K562 (cell line): ENCODE measurements at regions not wholly inside any gene's neighbourhood (a gene's known extent, or its start where the extent isn't known, plus 50 kb on each side); places are given as distances from the start of the nearest gene placed in this dataset.

Source experiments
- ATAC-seq: fragments of 200-7000 bp; cut with Tn5 transposase; 3 replicates; pipeline ENCODE4 v1.9.1; 2020; ENCODE audit warnings: moderate library complexity
- BruUV-seq: library from RNA; stranded (reverse); fragments of 400-500 nt; replicated peaks from 2 replicates; lab custom pipeline; 2021; lab: Mats Ljungman, UMichigan
- CTCF ChIA-PET: fragments of 300-600 bp; formaldehyde crosslinking; extraction: SDS; loops from one replicate; lab custom pipeline; 2021; ENCODE audit warnings: low intra/inter-chr PET ratio; lab: Yijun Ruan, JAX
- POLR2A ChIA-PET: fragments of 300-600, 350-650 bp; sonication (Branson Sonifier 250); formaldehyde crosslinking; extraction: SDS; loops from one replicate; lab custom pipeline; 2021; ENCODE audit warnings: antibody characterized with exemption, inconsistent platforms; lab: Yijun Ruan, JAX
- DNase-seq, 4 experiments: peaks; one replicate each; pipeline versions ENCODE4 v3.0.0 to v3.0.0-alpha.2; 2011 to 2018; ENCODE audit warnings: low spot score in 3 of 4, mixed read lengths in 3 of 4; ENCODE audit errors: extremely low read depth in 1 of 4
- FAIRE-seq: peaks from 2 replicates; lab custom pipeline; 2011; peaks lifted over from hg19 to GRCh38; lab: Jason Lieb, UNC
- H2AFZ ChIP-seq: 2 replicates; pipeline ENCODE4 v1.6.0; 2011; ENCODE audit warnings: low read depth, low read length, control low read depth, inconsistent platforms
- H3K27ac ChIP-seq: fragments of 200-600 bp; 3 replicates; pipeline ENCODE4 v1.8.0; 2011; ENCODE audit warnings: low read depth, mild to moderate bottlenecking, control low read depth, inconsistent platforms, low read length, moderate library complexity, mixed read lengths; ENCODE audit errors: extremely low read depth
- H3K27me3 ChIP-seq, 2 experiments: fragments of 300-600 bp in 1 of 2; 2 replicates in 1 of 2; 3 replicates in 1 of 2; pipeline versions ENCODE4 v1.6.0 to v1.8.0; 2011; ENCODE audit warnings: inconsistent platforms in 2 of 2, low read length in 2 of 2, mild to moderate bottlenecking in 1 of 2, mixed read lengths in 1 of 2, moderate library complexity in 1 of 2; ENCODE audit not compliant: control insufficient read depth in 2 of 2, insufficient read depth in 2 of 2
- H3K36me3 ChIP-seq: fragments of 300-600 bp; 3 replicates; pipeline ENCODE4 v1.8.0; 2011; ENCODE audit warnings: mild to moderate bottlenecking, low read length, inconsistent platforms; ENCODE audit not compliant: control insufficient read depth, insufficient read depth
- H3K4me1 ChIP-seq, 2 experiments: fragments of 200-600 bp in 1 of 2; replicated peaks in 1 of 2; 2 replicates in 1 of 2; 3 replicates in 1 of 2; pipeline versions ENCODE4 v1.5.1 to v1.8.0; 2011; ENCODE audit warnings: inconsistent platforms in 2 of 2, low read length in 2 of 2, mild to moderate bottlenecking in 1 of 2, mixed read lengths in 1 of 2, moderate library complexity in 1 of 2; ENCODE audit not compliant: control insufficient read depth in 2 of 2, insufficient read depth in 2 of 2
- H3K4me2 ChIP-seq: 2 replicates; pipeline ENCODE4 v1.6.1; 2011; ENCODE audit warnings: low read length, control low read depth, inconsistent platforms, mixed read lengths; ENCODE audit not compliant: insufficient read depth
- H3K4me3 ChIP-seq: fragments of 200-600 bp; sonication (generic), shearing (Covaris generic); 2 replicates; pipeline ENCODE4 v1.5.1; 2016; ENCODE audit warnings: control low read depth, inconsistent platforms
- H3K79me2 ChIP-seq: fragments of 200-600 bp; 3 replicates; pipeline ENCODE4 v1.8.0; 2011; ENCODE audit warnings: low read length, inconsistent platforms; ENCODE audit not compliant: control insufficient read depth, insufficient read depth
- H3K9ac ChIP-seq, 2 experiments: 2 replicates each; pipeline versions ENCODE4 v1.6.0 to v1.6.1; 2011; ENCODE audit warnings: low read depth in 2 of 2, low read length in 2 of 2, control low read depth in 1 of 2, inconsistent platforms in 1 of 2, mild to moderate bottlenecking in 1 of 2, mixed read lengths in 1 of 2; ENCODE audit not compliant: insufficient read depth in 1 of 2
- H3K9me1 ChIP-seq: one replicate; pipeline ENCODE4 v1.6.0; 2011; ENCODE audit warnings: inconsistent platforms, mild to moderate bottlenecking, low read length, moderate library complexity; ENCODE audit not compliant: control insufficient read depth, insufficient read depth
- H3K9me3 ChIP-seq: replicated peaks from 2 replicates; pipeline ENCODE4 v1.5.1; 2011; ENCODE audit warnings: low read depth, low read length, inconsistent platforms; ENCODE audit not compliant: control insufficient read depth, insufficient read depth
- H4K20me1 ChIP-seq: replicated peaks from 2 replicates; pipeline ENCODE4 v1.6.1; 2011; ENCODE audit warnings: low read length, inconsistent platforms, mixed read lengths; ENCODE audit not compliant: control insufficient read depth, insufficient read depth
- SMAD2 ChIP-seq: fragments of 150-350 bp; IDR thresholded peaks from 2 replicates; pipeline ENCODE4 v1.6.1; 2014; ENCODE audit warnings: low read depth, mild to moderate bottlenecking, low read length
- TBP ChIP-seq: optimal IDR thresholded peaks from 2 replicates; pipeline ENCODE3; 2011; ENCODE audit warnings: low read depth, low read length, improper control_type of control experiment
- WGBS: fragments of 100-300 bp; shearing (Covaris generic); methylation state at CpG from one replicate; pipeline ENCODE4 v1.1.6; 2016; ENCODE audit warnings: low coverage, mixed read lengths; ENCODE audit not compliant: insufficient coverage; ENCODE audit errors: missing lambda C conversion rate; 5-methylcytosine and 5-hydroxymethylcytosine counted together
- in situ Hi-C: fragments of 300-500 bp; cut with MboI; formaldehyde crosslinking; loops from 4 replicates; pipeline ENCODE4 v1.15.0; 2018; ENCODE audit warnings: inconsistent platforms, mixed read lengths
- intact Hi-C: fragments of 100-400 bp; cut with micrococcal nuclease; formaldehyde crosslinking; loops from 2 replicates; pipeline ENCODE4 v1.14.2; 2022
- TF ChIP-seq, protein P1 (sequence below), 2 experiments: fragments of 150-350 bp in 1 of 2; IDR thresholded peaks; 2 replicates each; pipeline ENCODE4 v1.6.1; 2012 to 2016; ENCODE audit warnings: low read depth in 2 of 2, low read length in 2 of 2, mild to moderate bottlenecking in 1 of 2, moderate library complexity in 1 of 2

DNA sequence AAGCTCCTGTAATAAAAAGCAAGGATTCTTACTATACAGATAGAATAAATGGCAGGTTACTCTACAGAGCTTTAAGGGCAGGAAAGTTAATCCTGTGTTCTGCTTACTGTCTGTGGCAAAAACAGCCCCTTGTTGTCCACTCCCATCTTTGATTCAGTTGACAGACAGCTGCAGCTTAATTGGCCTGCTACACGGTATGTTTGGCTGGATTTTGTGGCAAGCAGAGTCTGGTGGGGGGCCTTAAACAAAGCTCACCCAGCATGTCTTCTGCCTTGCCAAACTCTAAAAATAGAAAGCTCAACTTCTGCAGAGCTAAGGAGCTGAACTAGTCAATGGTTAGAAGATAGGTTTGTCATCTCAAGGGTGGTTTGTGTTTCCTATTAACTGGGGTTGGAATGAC is 407.2 kb downstream of the HLX start:
- intact Hi-C loops (no loop called here), in situ Hi-C loops (no loop called here)
- ChIA-PET CTCF (no interaction called here), POLR2A (no interaction called here)
- no peak overlapping the region for H2AFZ ChIP-seq
- H4K20me1 ChIP-seq = no peaks in the 10 kb centered on the region
- no peak overlapping the region for H3K9ac ChIP-seq
- 0% methylated on average over 1 of the region's 1 CpG for WGBS
- no peaks in the 10 kb centered on the region for H3K36me3 ChIP-seq
- H3K9me1 ChIP-seq = no peaks in the 10 kb centered on the region
- TF ChIP-seq, protein P1, sequence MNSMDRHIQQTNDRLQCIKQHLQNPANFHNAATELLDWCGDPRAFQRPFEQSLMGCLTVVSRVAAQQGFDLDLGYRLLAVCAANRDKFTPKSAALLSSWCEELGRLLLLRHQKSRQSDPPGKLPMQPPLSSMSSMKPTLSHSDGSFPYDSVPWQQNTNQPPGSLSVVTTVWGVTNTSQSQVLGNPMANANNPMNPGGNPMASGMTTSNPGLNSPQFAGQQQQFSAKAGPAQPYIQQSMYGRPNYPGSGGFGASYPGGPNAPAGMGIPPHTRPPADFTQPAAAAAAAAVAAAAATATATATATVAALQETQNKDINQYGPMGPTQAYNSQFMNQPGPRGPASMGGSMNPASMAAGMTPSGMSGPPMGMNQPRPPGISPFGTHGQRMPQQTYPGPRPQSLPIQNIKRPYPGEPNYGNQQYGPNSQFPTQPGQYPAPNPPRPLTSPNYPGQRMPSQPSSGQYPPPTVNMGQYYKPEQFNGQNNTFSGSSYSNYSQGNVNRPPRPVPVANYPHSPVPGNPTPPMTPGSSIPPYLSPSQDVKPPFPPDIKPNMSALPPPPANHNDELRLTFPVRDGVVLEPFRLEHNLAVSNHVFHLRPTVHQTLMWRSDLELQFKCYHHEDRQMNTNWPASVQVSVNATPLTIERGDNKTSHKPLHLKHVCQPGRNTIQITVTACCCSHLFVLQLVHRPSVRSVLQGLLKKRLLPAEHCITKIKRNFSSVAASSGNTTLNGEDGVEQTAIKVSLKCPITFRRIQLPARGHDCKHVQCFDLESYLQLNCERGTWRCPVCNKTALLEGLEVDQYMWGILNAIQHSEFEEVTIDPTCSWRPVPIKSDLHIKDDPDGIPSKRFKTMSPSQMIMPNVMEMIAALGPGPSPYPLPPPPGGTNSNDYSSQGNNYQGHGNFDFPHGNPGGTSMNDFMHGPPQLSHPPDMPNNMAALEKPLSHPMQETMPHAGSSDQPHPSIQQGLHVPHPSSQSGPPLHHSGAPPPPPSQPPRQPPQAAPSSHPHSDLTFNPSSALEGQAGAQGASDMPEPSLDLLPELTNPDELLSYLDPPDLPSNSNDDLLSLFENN (IDR thresholded peaks at IDR 0.05; ENCODE audit: low read depth in 2 of 2, low read length in 2 of 2) = no peak
- TF ChIP-seq TBP (no peak), SMAD2 (no peak)
- DNase-seq (no peak), ATAC-seq (no peak), FAIRE-seq (no peak)
- no TSS peak for BruUV-seq
- H3K4me3 ChIP-seq = no peak overlapping the region
- no peaks in the 10 kb centered on the region for H3K4me1 ChIP-seq
- no peak overlapping the region for H3K27ac ChIP-seq
- no peaks in the 10 kb centered on the region for H3K27me3 ChIP-seq
- no peak overlapping the region for H3K4me2 ChIP-seq
- no peaks in the 10 kb centered on the region for H3K9me3 ChIP-seq
- H3K79me2 ChIP-seq = no peaks in the 10 kb centered on the region
